GOT3 (cell line): ENCODE measurements at regions not wholly inside any gene's neighbourhood (a gene's known extent, or its start where the extent isn't known, plus 50 kb on each side); places are given as distances from the start of the nearest gene placed in this dataset.
"Not testable (repeated sequence)": the region's sequence is repeated elsewhere in the genome, so short reads cannot be mapped to it uniquely, and the experiment has no call there.

Experiments used
- DNase-seq: peaks from one replicate; lab custom pipeline; 2025; ENCODE audit warnings: mixed read lengths; lab: John Stamatoyannopoulos, UW

DNA sequence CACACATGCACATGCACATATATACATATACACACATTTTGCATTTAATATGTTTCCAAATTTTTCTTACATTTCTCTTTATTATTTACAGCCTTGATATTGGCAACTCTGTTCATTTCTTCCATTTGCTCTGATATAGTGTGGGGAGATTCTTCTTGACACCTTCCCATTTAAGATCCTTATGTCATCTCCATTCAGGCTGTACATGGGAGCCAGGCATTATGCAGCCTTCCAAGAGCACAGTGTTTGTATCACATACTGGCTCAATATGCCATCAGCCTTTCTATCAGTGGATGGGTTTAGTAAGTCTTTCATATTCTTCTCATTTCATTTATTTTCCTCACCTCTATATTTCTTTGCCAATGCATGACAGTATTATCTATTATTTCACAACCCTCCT is 372.3 kb upstream of the FTMT start:
- no peak for DNase-seq

DNA sequence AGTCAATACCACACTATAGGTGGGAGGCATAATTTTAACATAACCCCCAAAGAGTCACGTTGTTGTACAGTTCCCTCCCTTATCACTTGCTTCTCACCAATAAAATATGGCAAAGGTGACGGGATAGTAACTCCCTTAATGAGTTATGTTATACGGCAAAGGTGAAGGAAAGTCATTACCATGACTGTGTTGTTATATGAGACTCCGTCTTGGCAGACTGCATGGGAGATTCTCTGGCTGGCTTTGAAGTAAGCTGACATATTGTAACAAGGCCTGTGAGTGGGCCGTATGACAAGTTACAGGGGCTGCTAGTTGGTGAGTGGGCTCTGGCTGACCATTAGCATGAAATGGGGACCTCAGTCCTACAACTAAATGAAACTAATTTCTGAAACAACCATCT is 366.4 kb upstream of the FTMT start:
- DNase-seq: no peak

DNA sequence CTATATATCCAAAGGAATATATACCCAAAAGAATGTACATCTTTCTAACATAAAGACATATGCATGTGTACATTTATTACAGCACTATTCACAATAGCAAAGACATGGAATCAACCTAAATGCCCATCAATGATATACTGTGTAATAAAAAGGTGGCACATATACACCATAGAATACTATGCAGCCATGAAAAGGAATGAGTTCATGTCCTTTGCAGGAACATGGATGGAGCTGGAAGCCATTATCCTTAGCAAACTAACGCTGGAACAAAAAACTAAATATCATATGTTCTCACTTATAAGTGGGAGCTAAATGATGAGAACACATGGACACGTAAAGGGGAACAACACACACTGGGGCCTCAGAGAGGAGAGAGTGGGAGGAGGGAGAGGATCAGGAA is 365.7 kb upstream of the FTMT start:
- DNase-seq: not testable (repeated sequence)

DNA sequence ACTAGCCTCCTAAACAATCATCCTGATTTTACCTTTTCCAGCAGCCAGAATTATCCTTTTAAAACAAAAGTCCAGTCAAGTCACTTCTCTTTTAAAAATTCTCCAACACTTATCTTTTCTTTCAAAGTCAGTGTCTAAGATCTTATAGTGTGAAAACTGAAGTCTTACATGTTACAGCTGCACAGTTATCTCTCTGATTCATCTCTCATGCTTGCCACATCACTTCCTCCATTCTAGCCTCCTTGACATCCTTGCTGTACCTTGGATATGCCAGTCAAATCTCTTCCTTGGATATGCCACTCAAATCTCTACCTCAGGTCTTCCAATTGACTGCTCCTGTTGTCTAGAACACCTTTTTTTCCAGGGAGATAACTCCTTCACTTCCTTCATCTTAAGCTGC is 361.7 kb upstream of the FTMT start:
- DNase-seq: no peak

DNA sequence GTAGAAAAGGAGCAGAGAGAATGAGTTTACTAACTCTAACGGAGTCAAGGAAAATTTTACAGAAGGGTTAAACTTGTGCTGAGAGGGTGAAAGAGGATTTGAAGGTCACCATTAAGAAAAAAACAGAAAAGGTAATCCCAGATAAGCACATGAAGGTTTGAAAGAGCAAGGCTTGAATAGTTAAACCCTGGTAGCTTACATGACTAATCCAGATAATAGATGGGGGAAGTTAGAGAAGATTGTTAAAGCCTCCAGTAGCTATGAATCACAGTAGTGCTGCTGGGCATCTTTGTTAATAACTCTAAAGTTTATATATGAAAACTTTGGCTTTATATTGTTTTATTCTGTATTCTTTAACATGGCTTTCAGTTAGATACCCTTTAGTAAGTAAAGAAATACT is 354.5 kb upstream of the FTMT start:
- DNase-seq: no peak

DNA sequence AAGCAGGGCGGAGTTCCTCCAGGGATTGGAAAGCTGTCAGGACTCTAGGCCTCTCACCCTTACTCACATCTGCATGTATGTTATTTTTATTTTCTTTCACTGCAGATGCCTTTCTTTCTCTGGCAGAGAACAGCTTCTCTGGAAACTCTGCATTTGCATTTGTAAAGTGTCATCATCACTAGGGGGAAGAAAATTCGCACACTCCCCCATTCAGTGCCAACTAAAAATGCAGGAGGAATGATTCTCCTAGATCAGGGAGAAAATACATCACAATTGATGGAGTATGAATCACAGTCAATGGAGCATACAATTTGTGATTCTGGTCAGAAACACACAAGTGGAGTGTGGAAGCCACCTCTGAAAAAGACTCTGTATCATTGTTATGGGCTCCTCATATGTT is 351.4 kb upstream of the FTMT start:
- DNase-seq: no peak

DNA sequence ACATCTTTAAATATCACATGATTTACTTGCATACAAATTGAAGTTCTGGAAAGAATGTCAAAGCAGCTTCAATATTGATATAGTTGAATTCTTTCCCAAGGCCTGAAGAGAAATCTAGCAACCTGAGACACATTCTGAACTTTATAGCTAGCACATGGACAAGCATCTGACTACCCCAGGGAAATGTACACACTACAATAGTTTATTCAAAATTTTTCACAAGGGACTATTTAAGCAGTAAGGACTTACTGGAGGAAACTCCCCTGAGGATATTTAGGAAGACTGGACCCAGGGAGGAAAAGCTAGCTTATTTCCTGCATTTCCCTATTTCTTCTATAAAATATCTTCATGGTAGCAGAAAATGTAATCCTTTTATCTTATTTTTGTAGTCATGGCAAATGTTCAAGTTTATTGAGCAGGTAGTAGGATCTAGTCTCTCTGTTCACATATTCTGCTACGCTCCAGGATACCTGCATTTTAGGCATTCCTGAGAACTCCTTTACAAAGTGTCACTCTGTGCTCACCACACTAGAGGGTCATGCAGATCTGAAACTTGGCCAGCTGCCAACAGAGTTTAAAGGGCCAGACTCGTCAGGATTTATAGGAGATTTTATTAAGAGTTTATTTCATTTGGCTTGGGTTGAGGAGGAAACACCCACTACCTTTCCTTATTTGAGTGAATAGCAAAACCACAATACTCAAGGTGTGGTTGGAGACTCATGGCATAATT is 348.4 kb upstream of the FTMT start:
- no peak for DNase-seq

DNA sequence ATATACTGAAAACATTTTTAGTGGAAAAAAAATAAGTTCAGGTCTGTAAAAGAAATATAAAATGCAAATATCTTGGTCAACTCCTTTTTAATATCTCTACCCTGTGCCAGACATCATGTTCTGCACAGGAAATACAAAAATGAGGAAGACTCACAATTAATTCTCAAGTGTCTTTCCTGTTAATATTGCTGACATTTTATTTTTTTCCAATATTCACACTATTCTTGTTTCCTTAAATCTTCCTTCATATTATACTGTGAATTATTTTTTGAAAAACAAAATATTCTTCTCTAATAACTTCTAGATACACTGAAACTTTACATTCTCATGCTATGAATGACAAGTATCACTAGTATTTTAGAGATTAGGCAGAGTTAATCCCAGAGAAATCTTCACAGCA is 334.7 kb upstream of the FTMT start:
- DNase-seq: no peak

DNA sequence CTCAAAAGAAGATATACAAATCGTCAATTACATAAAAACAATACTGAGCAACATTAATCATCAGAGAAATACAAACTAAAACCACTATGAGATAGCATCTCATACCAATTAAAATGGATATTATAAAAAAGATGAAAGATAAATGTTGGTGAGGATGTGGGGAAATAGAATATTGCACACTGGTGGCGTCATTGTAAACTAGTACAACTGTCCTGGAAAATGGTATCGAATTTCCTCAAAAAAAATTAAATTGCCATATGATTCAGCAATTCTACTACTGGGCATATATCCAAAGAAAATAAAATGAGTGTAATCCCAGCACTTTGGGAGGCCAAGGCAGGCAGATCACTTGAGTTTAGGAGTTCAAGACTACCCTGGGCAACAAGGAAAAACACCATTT is 326.0 kb upstream of the FTMT start:
- no peak for DNase-seq

DNA sequence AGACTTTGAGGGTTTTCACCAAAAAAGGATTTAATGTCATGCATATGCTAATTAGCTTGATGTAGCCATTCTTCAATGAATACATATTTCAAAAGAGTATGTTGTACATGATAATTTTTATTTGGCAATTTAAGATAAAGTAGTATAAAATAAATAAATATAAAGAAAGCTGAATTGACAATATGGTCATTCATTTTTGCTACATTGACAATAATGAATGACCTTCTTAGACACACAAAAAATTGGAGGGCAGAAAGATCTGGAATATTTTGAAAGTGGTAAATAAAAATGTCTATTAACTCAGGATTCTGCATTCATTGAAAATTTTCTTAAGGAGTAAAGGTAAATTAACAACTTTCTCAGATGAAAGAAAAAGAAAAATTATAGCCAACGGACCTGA is 324.8 kb upstream of the FTMT start:
- no peak for DNase-seq

DNA sequence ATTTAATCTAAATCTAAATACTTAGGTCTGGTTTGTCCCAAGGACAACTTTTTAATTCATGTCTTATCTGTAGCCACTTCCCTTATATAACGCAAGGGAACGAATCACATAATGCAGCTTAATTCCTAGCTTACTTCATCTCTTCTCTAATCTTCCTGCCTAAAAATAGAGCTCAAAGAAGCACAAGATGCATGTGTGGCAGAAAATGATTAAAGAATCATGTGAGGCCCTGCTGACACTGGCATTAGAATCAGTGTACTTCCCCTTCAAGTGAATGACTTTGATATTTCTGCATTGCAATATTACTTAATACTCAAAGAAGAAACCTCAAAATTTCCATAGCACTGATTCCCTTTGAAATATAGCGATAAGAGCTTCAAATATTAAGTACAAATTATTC is 317.9 kb upstream of the FTMT start:
- DNase-seq: no peak

DNA sequence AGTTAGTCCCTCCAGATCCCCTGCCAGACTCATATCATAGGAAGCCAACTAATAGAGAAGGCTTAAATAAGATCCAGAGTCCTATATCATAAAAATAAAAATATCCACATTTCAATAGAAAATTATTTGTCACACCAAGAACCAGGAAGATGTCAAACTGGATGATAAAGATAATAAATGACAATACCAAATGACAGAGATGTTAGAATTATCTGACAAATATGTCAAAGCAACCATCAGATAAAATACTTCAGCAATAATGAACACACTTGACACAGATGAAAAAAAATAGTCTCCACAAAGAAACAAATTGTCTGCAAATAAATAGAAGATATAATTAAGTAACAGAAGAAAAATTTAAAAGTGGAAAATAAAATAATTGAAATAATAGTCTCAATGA is 300.7 kb upstream of the FTMT start:
- no peak for DNase-seq

DNA sequence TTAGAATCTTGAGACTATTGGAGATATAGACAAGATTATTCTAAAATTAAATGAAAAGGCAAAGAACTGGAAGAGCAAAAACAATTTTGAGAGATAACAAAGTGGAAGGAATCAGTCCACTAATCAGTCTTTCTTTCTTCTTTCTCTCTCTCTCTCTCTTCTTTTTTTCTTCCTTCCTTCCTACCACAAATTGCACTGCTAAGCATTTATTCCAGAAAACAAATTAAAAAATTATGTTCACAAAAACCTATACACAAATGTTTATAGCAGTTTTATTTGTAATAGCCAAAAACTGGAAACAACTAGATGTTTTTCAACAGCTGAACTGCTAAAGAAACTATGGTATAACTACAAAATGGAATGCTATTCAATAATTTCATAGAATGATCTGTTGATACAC is 291.9 kb upstream of the FTMT start:
- no peak for DNase-seq

DNA sequence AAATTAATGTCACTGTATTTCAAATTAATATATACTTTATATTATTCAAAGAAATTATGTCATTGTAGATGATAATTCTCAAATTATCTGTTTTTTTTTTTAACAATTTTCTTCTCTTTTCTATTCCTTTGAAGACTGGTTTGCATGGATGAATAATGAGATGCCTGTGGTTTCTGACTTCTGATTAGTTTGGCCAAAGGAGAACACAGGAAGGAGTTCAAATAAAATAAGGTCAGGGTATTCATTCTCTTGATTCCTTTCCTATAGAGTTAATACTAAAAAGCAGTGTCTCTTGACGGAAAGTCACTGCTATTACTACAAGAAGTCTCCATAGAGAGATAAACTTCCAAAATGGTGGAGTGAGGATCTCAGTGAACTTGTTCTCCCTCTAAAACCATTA is 279.6 kb upstream of the FTMT start:
- DNase-seq: no peak

DNA sequence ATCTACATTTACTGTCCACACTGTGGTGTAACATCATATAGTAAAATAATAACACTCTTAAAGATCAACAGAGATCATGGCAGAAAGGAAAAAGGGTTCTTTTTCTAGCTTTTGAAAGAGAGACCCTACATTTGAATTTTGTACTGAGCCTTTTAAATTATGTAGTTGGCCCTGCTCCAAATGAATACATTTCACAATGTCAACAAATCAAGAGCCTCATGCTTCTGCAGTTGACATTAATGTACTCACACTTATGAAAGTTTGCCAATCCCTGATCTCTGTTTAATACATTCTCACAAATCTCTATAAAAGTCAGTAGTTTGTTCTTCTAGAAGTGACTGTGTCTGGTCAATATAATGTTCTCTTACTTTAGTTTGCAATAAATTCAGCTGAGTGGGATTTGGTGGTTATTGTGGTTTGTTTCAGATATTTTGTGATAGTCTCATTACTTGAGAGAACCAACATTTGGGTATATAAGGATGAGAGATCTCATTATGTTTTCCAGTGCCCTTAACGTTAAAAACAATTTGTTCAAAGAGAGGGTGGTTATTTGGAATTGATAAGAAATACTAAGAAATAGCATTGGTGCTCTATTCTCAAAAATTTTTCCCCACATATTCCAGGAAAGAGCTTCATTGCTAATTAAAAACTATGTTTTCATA is 277.8 kb upstream of the FTMT start:
- DNase-seq: no peak

DNA sequence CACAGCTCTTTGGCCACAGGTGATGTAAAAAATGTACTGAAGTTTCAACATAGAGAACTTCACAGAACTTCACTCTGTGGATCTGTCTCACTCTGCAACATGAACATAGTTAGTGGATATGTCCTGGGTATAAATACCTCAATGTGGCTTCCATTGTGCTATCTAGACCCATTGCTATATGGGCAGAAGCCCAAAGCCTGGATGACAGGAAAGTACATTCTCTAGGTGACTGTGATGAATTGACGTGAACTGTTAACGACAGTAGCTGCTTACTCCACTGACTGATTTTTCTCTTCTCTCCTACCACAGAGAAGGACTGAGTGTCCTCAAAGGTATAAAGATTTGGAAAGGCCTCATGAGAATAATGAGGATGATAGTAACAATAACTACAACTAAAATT is 270.1 kb upstream of the FTMT start:
- DNase-seq: no peak

DNA sequence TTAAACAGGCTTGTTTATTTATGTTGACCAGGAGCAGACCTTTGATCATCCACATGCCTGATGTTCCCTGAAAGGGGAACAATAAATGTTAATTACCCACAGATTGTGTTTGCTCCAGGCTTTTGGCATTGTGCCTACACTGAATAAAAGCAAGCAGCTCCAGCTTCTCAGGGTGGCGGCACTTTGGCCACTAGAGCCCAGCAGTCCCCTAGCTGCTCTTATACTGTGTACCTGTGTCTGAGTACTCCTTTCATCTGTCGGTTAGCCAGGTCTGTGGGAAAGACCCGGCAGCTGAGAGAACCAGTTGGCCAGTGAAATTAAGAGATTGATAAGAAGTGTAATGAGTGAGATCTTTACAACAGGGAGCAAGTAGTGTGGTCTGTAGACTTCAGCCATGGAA is 254.8 kb upstream of the FTMT start:
- DNase-seq: no peak

DNA sequence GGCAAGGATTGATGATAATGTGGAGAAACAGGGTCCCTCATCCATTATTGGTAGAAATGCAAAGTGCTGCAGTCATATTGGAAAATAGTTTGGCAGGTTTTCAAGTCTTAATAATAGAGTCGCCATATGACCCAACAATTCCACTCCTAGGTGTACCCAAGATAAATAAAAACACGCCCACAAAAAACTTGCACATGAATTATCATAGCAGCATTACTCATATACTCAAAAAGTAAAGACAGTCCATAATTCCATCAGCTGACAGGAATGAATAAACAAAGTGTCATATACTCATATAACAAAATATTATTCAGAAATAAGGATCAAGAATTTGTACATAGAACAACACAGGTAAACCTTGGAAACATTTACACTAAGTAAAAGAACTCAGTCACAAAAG is 242.9 kb upstream of the FTMT start:
- no peak for DNase-seq

DNA sequence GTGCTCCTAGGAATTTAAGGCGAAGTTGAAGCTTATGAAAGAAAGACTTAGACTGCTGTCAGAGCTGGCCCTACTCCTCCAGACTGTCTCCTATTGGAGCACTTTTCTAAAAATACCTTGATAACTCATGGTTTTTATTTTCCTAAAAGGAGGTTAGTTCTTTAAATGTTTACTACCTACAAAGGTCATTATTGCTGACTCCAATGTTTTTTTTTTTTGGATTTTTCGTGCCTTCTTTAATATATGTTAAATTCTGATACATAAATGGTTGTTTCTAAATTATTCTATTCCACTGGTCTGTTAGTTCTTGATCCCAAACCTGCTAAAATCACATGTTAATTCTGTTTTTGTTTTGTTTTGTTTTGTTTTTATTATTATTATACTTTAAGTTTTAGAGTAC is 227.6 kb upstream of the FTMT start:
- DNase-seq: no peak

DNA sequence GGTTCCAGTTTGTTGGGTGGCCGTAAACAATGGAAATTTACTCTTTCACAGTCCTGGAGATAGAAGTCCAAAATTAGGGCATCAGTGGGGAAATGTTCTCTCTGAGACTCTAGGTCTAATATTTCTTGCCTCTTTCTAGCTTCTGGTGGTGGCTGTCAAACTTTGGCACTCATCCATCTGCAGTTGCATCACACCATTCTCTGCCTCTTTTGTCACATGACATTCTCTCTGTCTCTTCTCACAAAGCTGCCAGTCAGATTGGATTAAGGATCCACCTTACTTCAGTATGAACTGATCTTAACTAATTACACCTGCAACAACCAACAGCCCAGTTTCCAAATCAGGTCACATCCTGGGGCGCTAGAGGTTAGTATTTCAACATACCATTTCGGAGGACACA is 222.9 kb upstream of the FTMT start:
- no peak for DNase-seq

DNA sequence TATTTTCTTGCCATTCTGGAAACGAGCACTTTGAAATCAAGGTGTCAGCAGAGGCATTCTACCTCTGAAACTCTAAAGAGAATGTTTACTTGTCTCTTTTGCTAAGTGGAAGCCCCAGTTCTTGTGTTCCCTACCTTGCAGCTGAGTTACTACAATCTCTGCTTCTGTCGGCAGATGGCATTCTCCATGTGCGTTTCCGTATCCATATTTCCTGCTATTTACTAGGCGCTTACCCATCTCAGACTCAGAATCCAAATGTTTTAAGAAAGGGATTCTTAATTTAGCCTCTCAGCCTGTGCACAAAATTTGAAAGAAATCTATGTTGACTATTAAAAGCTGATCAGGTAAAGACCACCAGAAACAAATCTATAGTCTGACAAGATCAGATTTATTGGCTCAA is 221.3 kb upstream of the FTMT start:
- DNase-seq: no peak

DNA sequence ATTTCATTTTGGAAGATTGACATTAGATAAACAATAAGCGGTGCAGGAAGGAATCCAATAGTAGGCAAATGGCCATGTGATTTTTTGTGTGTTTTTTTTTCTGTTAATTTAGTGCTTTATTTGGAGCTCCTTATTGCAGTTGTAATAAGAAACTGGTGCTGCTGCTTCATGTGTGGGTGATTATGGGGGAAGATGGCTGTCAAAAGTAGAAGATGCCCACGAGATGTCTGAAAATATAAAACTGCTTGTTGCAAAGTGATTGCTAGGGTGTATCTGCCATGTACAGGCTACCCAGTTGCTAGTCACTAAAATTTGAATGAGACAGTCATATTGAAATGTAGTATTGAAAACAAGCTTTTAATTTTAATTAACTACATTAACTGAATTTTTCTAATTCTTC is 216.7 kb upstream of the FTMT start:
- DNase-seq: no peak

DNA sequence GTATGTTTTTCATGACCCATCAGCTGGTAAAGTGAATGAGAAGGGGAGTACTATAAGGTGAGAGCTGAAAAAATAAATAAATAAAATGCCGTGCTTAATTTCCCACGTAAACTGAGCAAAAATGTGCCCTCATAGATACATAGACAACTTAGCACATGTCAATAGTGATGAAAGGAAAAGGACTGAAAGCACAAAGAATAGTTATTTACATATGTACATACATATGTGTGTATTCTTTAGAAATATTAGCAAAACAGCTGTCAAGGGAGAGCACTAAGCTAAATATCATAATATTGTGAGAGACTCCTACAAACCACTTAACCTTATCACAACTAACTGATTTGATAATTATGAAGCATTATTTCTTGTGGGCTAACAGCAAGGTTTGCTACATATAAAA is 213.6 kb upstream of the FTMT start:
- DNase-seq: no peak

DNA sequence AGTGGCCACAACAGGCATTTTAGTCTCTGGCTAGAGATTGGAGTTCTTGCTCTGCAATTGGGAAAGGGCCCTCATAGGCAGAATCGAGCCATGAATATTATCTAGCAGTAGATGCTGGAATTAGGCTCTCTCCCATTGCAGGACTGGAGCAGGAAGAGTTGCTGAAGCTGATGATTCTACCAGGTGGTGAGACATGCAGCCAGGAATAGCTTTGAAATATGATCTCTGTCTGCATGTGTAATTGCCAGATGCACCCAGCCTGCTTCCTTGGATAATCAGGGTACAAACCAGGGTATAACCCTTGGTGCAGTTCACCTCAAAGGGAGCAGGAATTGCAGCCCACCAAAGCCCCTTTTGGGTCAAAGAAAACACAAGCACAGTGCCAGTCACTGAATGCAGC is 211.4 kb upstream of the FTMT start:
- DNase-seq: no peak
